Astrocyte of the cerebellum (primary cell): ENCODE measurements at regions not wholly inside any gene's neighbourhood (a gene's known extent, or its start where the extent isn't known, plus 50 kb on each side); places are given as distances from the start of the nearest gene placed in this dataset.

Experiments used
- DNase-seq: peaks from one replicate; pipeline ENCODE4 v3.0.0-alpha.2; 2011; ENCODE audit warnings: low read depth
- H3K4me3 ChIP-seq: 2 replicates; pipeline ENCODE4 v1.5.1; 2011; ENCODE audit warnings: mild to moderate bottlenecking, low read depth, low read length, moderate library complexity
- CTCF ChIP-seq: IDR thresholded peaks from 2 replicates; pipeline ENCODE4 v1.5.1; 2012; ENCODE audit warnings: low read length, low read depth, moderate library complexity, mild to moderate bottlenecking; ENCODE audit errors: missing control alignments
- in situ Hi-C: cut with HindIII; loops from 2 replicates; pipeline ENCODE4 v1.10.0; 2017; ENCODE audit warnings: low sequenced_read_pairs

GRCh38 chr2:117726747-117727146, 87.7 kb upstream of the DDX18 start:
- no peak for DNase-seq
- H3K4me3 ChIP-seq = no peak overlapping the region
- in situ Hi-C loops = no loop called here
- no peak for TF ChIP-seq CTCF

- in situ Hi-C loops = no loop called here
- H3K4me3 ChIP-seq = no peak overlapping the region
- no peak for DNase-seq
- no peak for TF ChIP-seq CTCF
Measured at GRCh38 chr2:117737846-117738245, 76.6 kb upstream of the DDX18 start.

GRCh38 chr2:117738991-117739839, 75.3 kb upstream of the DDX18 start:
- no peak for TF ChIP-seq CTCF
- in situ Hi-C loops = no loop called here
- H3K4me3 ChIP-seq = no peak overlapping the region
- no peak for DNase-seq

GRCh38 chr2:117745537-117745936, 69.0 kb upstream of the DDX18 start:
- TF ChIP-seq CTCF = no peak
- DNase-seq = no peak
- in situ Hi-C loops = no loop called here

GRCh38 chr2:117755768-117756167, 58.7 kb upstream of the DDX18 start:
- in situ Hi-C loops = no loop called here
- no peak for TF ChIP-seq CTCF
- no peak overlapping the region for H3K4me3 ChIP-seq
- DNase-seq = no peak

More at GRCh38 chr2:117745537-117745936, 69.0 kb upstream of the DDX18 start:
- no peak overlapping the region for H3K4me3 ChIP-seq

GRCh38 chr2:117760916-117761315, 53.6 kb upstream of the DDX18 start:
- no peak for TF ChIP-seq CTCF
- no peak overlapping the region for H3K4me3 ChIP-seq
- in situ Hi-C loops = no loop called here
- no peak for DNase-seq
